Esophagus (tissue), 2 donors: ENCODE measurements at regions not wholly inside any gene's neighbourhood (a gene's known extent, or its start where the extent isn't known, plus 50 kb on each side); places are given as distances from the start of the nearest gene placed in this dataset.
"Not testable (repeated sequence)": the region's sequence is repeated elsewhere in the genome, so short reads cannot be mapped to it uniquely, and the experiment has no call there.

Source experiments
- H3K27ac ChIP-seq, 2 donors: one replicate each; pipeline ENCODE4 v1.5.1; 2013; ENCODE audit warnings: low read depth in 2 of 2, mild to moderate bottlenecking in 2 of 2, inconsistent platforms in 1 of 2, low read length in 1 of 2, moderate library complexity in 1 of 2
- H3K27me3 ChIP-seq, 2 donors: one replicate each; pipeline ENCODE4 v1.6.1; 2013; ENCODE audit warnings: low read length in 2 of 2, control low read depth in 1 of 2, mild to moderate bottlenecking in 1 of 2; ENCODE audit not compliant: insufficient read depth in 2 of 2, control insufficient read depth in 1 of 2
- H3K36me3 ChIP-seq, 2 donors: one replicate each; pipeline ENCODE4 v1.6.1; 2013; ENCODE audit warnings: low read length in 1 of 2; ENCODE audit not compliant: control insufficient read depth in 2 of 2, insufficient read depth in 2 of 2
- H3K4me1 ChIP-seq, 2 donors: one replicate each; pipeline ENCODE4 v1.6.1; 2013; ENCODE audit warnings: low read length in 1 of 2; ENCODE audit not compliant: control insufficient read depth in 2 of 2, insufficient read depth in 2 of 2
- H3K4me3 ChIP-seq, 2 donors: one replicate each; pipeline ENCODE4 v1.5.1; 2013; ENCODE audit warnings: low read length in 2 of 2, mild to moderate bottlenecking in 2 of 2, low read depth in 1 of 2, moderate library complexity in 1 of 2
- H3K9me3 ChIP-seq, 2 donors: one replicate each; pipeline ENCODE4 v1.6.1; 2013; ENCODE audit warnings: mild to moderate bottlenecking in 2 of 2, low read depth in 1 of 2, low read length in 1 of 2, moderate library complexity in 1 of 2; ENCODE audit not compliant: control insufficient read depth in 2 of 2, insufficient read depth in 1 of 2
- whole genome bisulfite sequencing, 2 donors: extraction: QIAGEN DNeasy Blood & Tissue Kit; methylation state at CpG; one replicate each; pipeline ENCODE4 v1.1.7; 2013; 5-methylcytosine and 5-hydroxymethylcytosine counted together
- donor health status: healthy with polysubstance abuse.
- donor health status: Bipolar disorder and iron deficiency.

DNA sequence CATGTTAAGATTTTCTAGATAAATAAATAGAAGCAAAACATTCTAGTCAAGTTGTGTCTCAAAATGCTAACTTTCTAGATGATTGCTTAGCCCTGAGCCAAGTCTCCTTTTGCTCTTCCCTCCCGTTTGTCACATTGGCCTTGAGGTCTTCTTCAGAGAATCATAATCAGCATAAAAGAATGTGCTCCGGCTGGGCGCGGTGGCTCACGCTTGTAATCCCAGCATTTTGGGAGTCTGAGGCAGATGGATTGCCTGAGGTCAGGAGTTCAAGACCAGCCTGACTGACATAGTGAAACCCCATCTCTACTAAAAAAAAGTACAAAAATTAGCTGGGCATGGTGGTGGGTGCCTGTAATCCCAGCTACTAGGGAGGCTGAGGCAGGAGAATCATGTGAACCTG lies 182.3 kb downstream of the NRIP1 start:
- H3K4me1 ChIP-seq, H3K27me3 ChIP-seq, H3K4me3 ChIP-seq, H3K27ac ChIP-seq, H3K9me3 ChIP-seq, H3K36me3 ChIP-seq: not testable (repeated sequence)
- 81 to 88% methylated on average over 5 of the region's 5 CpGs for WGBS, 2 donors

DNA sequence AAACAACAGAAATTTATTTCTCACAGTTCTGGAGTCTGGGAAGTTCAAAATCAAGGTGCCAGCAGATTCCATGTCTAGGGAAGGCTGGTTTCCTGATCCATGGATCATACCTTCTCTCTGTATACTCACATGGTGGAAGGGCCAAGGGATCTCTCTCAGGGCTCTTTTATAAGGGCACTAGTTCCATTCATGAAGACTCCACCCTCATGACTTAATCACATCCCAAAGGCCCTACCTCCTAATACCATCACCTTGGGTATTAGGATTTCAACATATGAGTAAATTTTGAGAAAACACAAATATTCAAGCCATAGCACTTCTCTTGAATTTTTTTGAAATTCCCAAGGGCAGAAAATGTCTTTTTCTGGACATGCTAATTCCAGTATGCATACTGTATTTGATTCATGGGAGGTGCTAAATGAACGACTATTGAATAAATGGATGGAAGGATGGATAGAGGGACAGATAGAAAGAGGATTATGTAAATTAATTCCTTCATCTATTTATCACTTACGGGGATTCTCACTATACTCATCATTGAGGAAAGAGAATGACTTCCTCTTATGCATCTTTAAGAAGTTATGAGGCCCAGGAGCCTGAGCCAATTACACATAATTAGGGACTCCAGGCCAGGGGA lies 182.8 kb downstream of the NRIP1 start:
- H3K4me3 ChIP-seq, result no peak overlapping the region
- H3K36me3 ChIP-seq, result no peaks in the 10 kb centered on the region
- no peaks in the 10 kb centered on the region for H3K4me1 ChIP-seq
- 92 to 95% methylated on average over 2 of the region's 2 CpGs for WGBS, 2 donors
- H3K27ac ChIP-seq, result no peak overlapping the region
- no peaks in the 10 kb centered on the region for H3K27me3 ChIP-seq
- H3K9me3 ChIP-seq, result no peaks in the 10 kb centered on the region

DNA sequence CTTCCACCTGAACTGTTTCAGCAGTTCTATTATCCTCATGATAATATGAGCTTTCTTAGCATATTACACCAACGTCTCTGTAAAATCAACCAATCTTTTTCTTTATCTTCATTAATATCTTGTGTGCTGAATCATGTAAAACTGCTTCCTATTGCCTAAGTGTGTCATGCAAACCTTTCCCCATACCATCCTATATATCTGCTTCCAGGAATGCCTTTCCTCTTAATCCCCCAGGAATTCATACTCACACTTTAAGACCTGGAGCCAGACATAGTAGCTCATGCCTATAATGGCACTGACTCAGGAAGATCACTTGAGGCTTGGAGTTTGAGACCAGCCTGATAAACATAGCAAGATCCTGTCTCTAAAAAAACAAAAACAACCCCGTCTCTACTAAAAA lies 183.9 kb downstream of the NRIP1 start:
- H3K4me3 ChIP-seq, result no peak overlapping the region
- H3K27ac ChIP-seq, result no peak overlapping the region
- WGBS, 2 donors, result 80 to 82% methylated on average over 2 of the region's 2 CpGs
- no peaks in the 10 kb centered on the region for H3K36me3 ChIP-seq
- H3K4me1 ChIP-seq, result peaks cover 0 to 6% of the 10 kb centered on the region in 2 donors
- no peaks in the 10 kb centered on the region for H3K9me3 ChIP-seq
- H3K27me3 ChIP-seq, result no peaks in the 10 kb centered on the region

DNA sequence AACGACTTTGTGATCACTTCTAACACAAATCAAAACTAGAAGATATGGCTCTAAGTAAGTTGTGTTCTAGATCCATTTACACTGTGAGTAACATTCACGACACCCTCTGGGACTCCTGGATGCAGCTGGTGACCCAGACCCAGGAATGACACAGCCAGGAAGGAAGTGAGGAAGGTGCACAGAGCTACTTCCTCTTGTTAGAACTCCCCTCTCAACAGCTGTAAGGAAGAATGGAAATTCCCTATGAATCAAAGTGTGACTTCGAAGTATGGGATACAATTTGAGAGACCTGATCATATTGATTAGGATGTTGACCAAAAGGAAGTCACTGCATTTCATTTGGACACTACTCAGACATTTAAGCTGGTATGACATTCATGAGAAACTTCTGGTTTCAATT lies 185.3 kb downstream of the NRIP1 start:
- peaks cover 0 to 7% of the 10 kb centered on the region in 2 donors for H3K4me1 ChIP-seq
- H3K4me3 ChIP-seq, result no peak overlapping the region
- 52 to 61% methylated on average over 3 of the region's 3 CpGs for WGBS, 2 donors
- H3K27ac ChIP-seq, result peak overlapping the region in 1 of 2 donors; percentile 20
- no peaks in the 10 kb centered on the region for H3K9me3 ChIP-seq
- no peaks in the 10 kb centered on the region for H3K27me3 ChIP-seq
- no peaks in the 10 kb centered on the region for H3K36me3 ChIP-seq

DNA sequence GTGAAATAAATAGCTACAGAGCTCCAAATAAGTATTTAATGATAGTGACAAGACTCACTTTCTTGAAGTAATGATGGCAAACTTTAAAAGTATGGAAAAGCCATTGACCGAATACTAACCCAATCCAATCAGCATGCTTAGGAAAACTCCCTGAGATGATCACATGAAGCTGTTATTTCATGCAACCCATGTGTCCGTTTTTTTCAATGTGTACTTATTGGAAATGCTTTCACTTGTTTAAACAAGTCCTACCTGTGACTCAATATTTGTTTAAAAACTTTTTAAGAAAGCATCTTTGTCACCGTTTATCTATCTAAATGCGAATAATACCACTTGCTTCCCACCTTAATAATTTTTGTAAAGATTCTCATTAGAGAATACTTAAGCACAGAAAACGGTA lies 185.8 kb downstream of the NRIP1 start:
- H3K4me3 ChIP-seq, result no peak overlapping the region
- H3K27me3 ChIP-seq, result no peaks in the 10 kb centered on the region
- H3K9me3 ChIP-seq, result no peaks in the 10 kb centered on the region
- peaks cover 0 to 7% of the 10 kb centered on the region in 2 donors for H3K4me1 ChIP-seq
- 48 to 57% methylated on average over 5 of the region's 5 CpGs for WGBS, 2 donors
- no peaks in the 10 kb centered on the region for H3K36me3 ChIP-seq
- no peak overlapping the region for H3K27ac ChIP-seq

DNA sequence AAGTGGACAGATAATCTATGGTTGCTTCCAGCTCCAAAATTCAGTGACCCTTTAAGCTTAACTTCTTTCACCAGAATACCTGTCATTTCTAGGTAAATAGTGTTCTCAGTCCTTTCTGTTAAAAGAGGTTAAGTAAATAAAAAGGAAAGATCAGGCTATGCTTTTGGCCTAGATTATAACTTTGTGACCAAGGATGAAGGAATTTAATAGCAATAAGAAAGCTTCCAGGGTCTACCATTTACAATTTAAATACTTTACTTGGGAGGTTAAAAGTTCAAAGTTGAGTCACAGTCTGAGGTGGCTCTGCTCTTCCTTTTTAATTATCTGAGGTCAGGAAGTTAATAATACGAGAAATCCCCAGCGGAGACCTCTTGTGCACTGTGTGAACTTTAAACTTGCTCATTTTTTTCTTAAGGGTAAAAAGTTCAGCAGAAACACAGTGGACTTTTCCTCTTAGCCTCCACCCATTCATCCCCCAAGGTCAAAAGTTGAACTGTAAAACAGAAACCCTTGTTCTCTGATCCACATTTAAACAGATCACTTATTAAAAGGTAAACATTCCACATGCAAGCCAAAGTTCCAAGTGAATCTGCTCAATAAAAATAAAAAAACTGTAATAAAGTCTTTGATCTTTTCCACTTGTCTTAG lies 187.1 kb downstream of the NRIP1 start:
- H3K36me3 ChIP-seq, result no peaks in the 10 kb centered on the region
- no peak overlapping the region for H3K4me3 ChIP-seq
- H3K9me3 ChIP-seq, result no peaks in the 10 kb centered on the region
- no peak overlapping the region for H3K27ac ChIP-seq
- H3K27me3 ChIP-seq, result no peaks in the 10 kb centered on the region
- 18 to 37% methylated on average over 2 of the region's 2 CpGs for WGBS, 2 donors
- peaks cover 0 to 7% of the 10 kb centered on the region in 2 donors for H3K4me1 ChIP-seq

DNA sequence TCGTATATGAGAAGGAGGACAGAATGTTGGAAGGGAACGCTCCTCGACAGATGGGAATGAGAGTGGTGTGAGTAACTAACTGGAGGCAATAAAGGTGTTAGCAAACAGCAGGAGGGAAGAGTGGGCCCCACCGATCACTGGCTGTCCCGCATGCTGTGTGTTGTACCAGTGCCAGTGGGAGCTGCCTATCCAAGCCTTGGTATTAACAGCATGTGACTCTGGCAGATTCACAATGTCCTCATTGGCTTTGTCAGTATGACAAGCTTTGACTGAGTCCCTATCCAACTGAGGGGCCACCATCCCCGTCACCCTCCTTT lies 188.3 kb downstream of the NRIP1 start:
- WGBS, 2 donors, result 88 to 94% methylated on average over 6 of the region's 6 CpGs
- no peaks in the 10 kb centered on the region for H3K9me3 ChIP-seq
- no peak overlapping the region for H3K4me3 ChIP-seq
- H3K36me3 ChIP-seq, result no peaks in the 10 kb centered on the region
- H3K4me1 ChIP-seq, result peaks cover 0 to 7% of the 10 kb centered on the region in 2 donors
- H3K27me3 ChIP-seq, result no peaks in the 10 kb centered on the region
- no peak overlapping the region for H3K27ac ChIP-seq

DNA sequence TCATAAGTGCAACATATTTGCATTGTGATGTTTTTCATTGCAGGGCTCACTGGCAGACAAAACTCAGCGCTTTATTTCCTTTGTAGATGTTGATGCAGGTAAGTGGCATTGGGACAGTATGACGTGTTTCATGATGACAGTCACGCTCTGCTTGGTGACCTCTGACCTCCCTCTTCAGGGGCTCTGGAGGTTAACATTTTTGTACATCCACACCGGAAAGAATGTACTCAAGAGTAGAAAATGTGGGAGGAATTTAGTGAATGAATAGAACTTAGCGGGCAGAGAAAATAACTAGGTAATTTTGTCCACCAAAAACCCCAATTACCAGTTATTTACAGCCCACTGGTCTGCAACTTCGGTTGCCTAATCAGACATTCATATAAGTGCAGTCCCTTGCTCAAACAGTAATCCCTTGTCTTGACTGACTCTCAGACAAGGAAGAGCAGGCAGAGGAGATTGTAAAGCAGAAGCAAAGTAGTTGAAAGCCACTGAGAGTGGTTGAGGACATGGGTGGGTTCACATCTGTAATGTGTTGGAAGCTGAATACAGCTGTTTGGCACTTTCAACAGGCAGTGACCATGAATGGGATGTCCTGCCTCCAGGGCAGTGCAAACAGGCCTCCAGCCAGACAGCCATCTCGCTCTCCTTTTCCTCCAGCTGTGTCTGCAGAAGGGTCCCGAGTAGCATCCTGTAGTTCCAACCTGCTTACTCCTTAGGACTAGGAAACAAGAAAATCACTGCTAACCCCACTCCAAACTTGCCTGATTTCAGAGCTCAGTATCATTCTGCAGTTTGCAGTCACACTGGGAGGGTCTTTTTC lies 188.9 kb downstream of the NRIP1 start:
- Histone ChIP-seq H3K4me1 (peaks cover 0 to 7% of the 10 kb centered on the region in 2 donors), H3K9me3 (no peaks in the 10 kb centered on the region), H3K27me3 (no peaks in the 10 kb centered on the region), H3K36me3 (no peaks in the 10 kb centered on the region), H3K27ac (no peak overlapping the region), H3K4me3 (no peak overlapping the region)
- WGBS, 2 donors, result 73 to 78% methylated on average over 8 of the region's 8 CpGs

DNA sequence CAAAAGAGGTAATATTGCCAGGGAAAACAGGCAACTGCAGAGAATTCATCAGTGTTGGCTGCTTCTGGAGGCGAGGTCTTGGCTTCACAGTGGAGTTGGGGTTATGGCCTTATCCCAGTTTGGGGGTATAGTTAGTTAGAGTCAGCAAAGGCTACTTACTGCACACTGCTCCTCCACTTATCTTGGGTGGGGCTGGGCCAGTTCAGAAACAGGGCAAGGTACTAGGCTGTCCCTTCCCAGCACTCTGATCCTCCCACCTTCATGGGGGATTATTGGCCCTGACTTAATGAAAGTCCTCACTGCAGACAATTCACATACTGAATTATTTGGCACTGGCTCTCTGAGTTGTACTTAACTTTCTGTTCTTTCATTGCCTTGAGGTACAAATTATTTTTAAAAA lies 189.6 kb downstream of the NRIP1 start:
- Histone ChIP-seq H3K36me3 (no peaks in the 10 kb centered on the region), H3K4me3 (no peak overlapping the region), H3K9me3 (no peaks in the 10 kb centered on the region), H3K27me3 (no peaks in the 10 kb centered on the region), H3K4me1 (peaks cover 0 to 7% of the 10 kb centered on the region in 2 donors), H3K27ac (peak overlapping the region in 1 of 2 donors; percentile 40)
- 76 to 82% methylated on average over 1 of the region's 1 CpG for WGBS, 2 donors
